ENCODE measurements at regions not wholly inside any gene's neighbourhood (a gene's known extent, or its start where the extent isn't known, plus 50 kb on each side); places are given as distances from the start of the nearest gene placed in this dataset.
"Not testable (repeated sequence)": the region's sequence is repeated elsewhere in the genome, so short reads cannot be mapped to it uniquely, and the experiment has no call there.

DNA sequence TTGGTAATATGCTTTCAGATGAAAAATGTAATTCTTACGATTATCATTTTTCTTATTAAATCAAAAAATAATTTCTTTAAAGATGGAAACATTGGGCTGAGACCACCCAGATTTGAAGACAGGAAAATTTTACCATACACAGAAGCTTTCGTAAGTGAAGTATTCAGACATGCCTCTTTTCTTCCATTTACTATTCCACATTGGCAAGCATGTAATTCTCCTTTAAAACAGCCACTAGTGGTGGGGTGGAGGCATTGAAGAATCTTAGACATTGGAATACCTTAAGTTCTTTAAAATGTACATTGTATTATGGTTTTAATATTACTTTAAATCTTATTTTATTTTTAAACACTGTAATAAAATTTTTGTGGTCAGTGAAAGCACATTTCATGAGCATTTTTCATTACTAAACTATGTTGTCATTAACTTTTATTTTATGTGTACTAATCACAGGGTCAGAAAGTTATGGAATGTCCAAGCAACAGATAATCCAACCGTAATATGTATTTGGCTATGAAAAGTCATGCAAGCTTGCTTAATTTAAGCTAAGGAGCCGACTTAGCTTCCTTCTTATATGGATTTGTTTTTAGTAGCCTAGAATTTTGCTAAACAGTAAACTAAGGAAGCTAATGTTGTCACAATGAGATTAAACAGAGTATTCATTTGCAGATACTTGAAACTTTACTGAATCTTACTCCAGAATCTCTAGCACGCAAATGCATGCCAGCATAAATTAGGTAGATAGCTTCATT is 97.4 kb upstream of the ALDH1A1 start:
- peaks cover 0 to 16% (median 10%) of the 10 kb centered on the region in 9 donors for H3K4me1 ChIP-seq
- no peak overlapping the region for H3K4me3 ChIP-seq
- no peak for ATAC-seq
- H3K27me3 ChIP-seq, result peaks cover 0 to 2% (median 0%) of the 10 kb centered on the region in 7 donors
- no peaks in the 10 kb centered on the region for H3K9me3 ChIP-seq
- peak in 1 of 9 donors; percentile 15 for TF ChIP-seq CTCF (IDR thresholded peaks at IDR 0.05)
- no peaks in the 10 kb centered on the region for H3K36me3 ChIP-seq
- H3K27ac ChIP-seq, result peak overlapping the region in 2 of 10 donors; percentile 50 to 61
- WGBS, 2 donors, result 54 to 60% methylated on average over 5 of the region's 5 CpGs
- intact Hi-C loops (cut with DNase I), result no loop called here
- DNase-seq, result no peak

GRCh38 chr9:73049280-73049679 is 96.4 kb upstream of the ALDH1A1 start:
- intact Hi-C loops (cut with DNase I), result no loop called here
- H3K4me3 ChIP-seq, result no peak overlapping the region
- no peak for DNase-seq
- H3K9me3 ChIP-seq, result no peaks in the 10 kb centered on the region
- H3K27me3 ChIP-seq, result peaks cover 0 to 2% (median 0%) of the 10 kb centered on the region in 7 donors
- H3K36me3 ChIP-seq, result no peaks in the 10 kb centered on the region
- peaks cover 0 to 16% (median 10%) of the 10 kb centered on the region in 9 donors for H3K4me1 ChIP-seq
- TF ChIP-seq CTCF (IDR thresholded peaks at IDR 0.05), result no peak
- no peak for ATAC-seq
- no peak overlapping the region for H3K27ac ChIP-seq

GRCh38 chr9:73046769-73047168 is 93.9 kb upstream of the ALDH1A1 start:
- peaks cover 0 to 2% (median 0%) of the 10 kb centered on the region in 7 donors for H3K27me3 ChIP-seq
- no peak for ATAC-seq
- no peak overlapping the region for H3K27ac ChIP-seq
- WGBS, 2 donors, result 86 to 88% methylated on average over 1 of the region's 1 CpG
- no peak for TF ChIP-seq CTCF (IDR thresholded peaks at IDR 0.05)
- no peak for DNase-seq
- H3K36me3 ChIP-seq, result no peaks in the 10 kb centered on the region
- intact Hi-C loops (cut with DNase I), result no loop called here
- H3K9me3 ChIP-seq, result no peaks in the 10 kb centered on the region
- no peak overlapping the region for H3K4me3 ChIP-seq
- H3K4me1 ChIP-seq, result peaks cover 0 to 16% (median 10%) of the 10 kb centered on the region in 9 donors

- H3K27ac ChIP-seq; DNase-seq; ATAC-seq; H3K9me3 ChIP-seq; H3K27me3 ChIP-seq; H3K36me3 ChIP-seq; H3K4me3 ChIP-seq; H3K4me1 ChIP-seq; intact Hi-C loops (cut with DNase I): not testable (repeated sequence)
- WGBS, 2 donors, result 88 to 90% methylated on average over 4 of the region's 4 CpGs
These were observed 91.9 kb upstream of the ALDH1A1 start for GRCh38 chr9:73044776-73045175.

DNA sequence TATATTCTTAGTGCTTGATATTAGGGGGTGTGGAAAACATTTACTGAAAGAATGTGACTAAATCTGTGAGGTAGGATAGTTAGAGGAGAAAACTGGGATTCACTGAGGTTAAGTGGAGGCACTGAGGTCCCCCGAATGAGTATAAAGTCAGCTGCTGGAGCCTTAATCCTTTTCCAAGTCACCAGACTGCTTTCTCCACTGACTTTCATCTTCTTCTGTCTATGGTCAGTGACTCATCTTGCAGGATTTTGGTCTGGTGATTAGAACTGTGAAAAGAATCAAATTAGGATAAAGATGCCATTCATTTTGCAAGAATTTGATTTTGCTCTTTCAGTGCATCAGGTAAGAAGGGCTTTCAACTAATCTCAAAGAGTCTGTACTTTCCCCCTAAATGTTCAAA is 89.3 kb upstream of the ALDH1A1 start:
- WGBS, 2 donors, result 84 to 97% methylated on average over 1 of the region's 1 CpG
- ATAC-seq, result no peak

More for the DNA sequence above, 89.3 kb upstream of the ALDH1A1 start:
- Histone ChIP-seq H3K36me3 (no peaks in the 10 kb centered on the region), H3K27me3 (no peaks in the 10 kb centered on the region), H3K9me3 (no peaks in the 10 kb centered on the region), H3K27ac (no peak overlapping the region), H3K4me1 (peaks cover 0 to 21% (median 12%) of the 10 kb centered on the region in 9 donors), H3K4me3 (no peak overlapping the region)
- no peak for DNase-seq
- intact Hi-C loops (cut with DNase I), result no loop called here
- no peak for TF ChIP-seq CTCF (IDR thresholded peaks at IDR 0.05)
